H1 (cell line): ENCODE measurements at regions not wholly inside any gene's neighbourhood (a gene's known extent, or its start where the extent isn't known, plus 50 kb on each side); places are given as distances from the start of the nearest gene placed in this dataset.

Experiments
- CBX8 ChIP-seq: fragments of 300-800, 300-1000 bp; sonication (generic); IDR thresholded peaks from 2 replicates; pipeline ENCODE4 v1.7.1; 2016; ENCODE audit warnings: low read depth, low read length, borderline replicate concordance
- KDM1A ChIP-seq: fragments of 200-600, 300-600 bp; sonication (generic); IDR thresholded peaks from 2 replicates; pipeline ENCODE4 v1.7.1; 2016; ENCODE audit warnings: mild to moderate bottlenecking, low read length, borderline replicate concordance

DNA sequence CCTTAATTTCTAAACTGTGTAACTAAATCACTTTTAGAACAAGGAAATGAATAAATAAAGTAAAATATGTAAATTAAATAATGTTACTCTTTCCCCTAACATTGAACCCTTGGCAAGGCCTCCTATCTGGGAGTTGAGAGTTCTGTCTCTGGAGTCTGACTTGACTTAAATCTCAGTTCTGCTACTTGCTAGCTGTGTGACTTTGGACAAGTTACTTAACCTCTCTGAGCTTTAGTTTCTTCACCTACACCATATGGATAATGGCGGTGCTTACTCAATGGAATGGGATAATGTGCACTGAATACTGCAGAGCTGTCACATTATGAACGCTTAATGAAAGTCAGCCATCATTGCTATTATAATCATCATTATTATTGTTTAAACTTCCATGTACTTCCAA, 92.1 kb upstream of the SOD3 start (continued):
- TF ChIP-seq CBX8 (no peak), KDM1A (peak; percentile 78)
